Lower leg skin (tissue), 3 donors: ENCODE measurements at regions not wholly inside any gene's neighbourhood (a gene's known extent, or its start where the extent isn't known, plus 50 kb on each side); places are given as distances from the start of the nearest gene placed in this dataset.

Experiments used
- POLR2A ChIP-seq, 2 donors: fragments of 450-650 bp; IDR thresholded peaks; one replicate each; pipeline ENCODE4 v1.6.1; 2016 to 2017; ENCODE audit warnings: antibody characterized with exemption in 2 of 2, mild to moderate bottlenecking in 1 of 2, moderate library complexity in 1 of 2
- TF ChIP-seq, protein P1 (sequence below), 3 donors: fragments of 450-650 bp; IDR thresholded peaks; one replicate each; pipeline ENCODE4 v1.5.1; 2016; ENCODE audit warnings: antibody characterized with exemption in 3 of 3, mild to moderate bottlenecking in 3 of 3, moderate library complexity in 2 of 3

DNA sequence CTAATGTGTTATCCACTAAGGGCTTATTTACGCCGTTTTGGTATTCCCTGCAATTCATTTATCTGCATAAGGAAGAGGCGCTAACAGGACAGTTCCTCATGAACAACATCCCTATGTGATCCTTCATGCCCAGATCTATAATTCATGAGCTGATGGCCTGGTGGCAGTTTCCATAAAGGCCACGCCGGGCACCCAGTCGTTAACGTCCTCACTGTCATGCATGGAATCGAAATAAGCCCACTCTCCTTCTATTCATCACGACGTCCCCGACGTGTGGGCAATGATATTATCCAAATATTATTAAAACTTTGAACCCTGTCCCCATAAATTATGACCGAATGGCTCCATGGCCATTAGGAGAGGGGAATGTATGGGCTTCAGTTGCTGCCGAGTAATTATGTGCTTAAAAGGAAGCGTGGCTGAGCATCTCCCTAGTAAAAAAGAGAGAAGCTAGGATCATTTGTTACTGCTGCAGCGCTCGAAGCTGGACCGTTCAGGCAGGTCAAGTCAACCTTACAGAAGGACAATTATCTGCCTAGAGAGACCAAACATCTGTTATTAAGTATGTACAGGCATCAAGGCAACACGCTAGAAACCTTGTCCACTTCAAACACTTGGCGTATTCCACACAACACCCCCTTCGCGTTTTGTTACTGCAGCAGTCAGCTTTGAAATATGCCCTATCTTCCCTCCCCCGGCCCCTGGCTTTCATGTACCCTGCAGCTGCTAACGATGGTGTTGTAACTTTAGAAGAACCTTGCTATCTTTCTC lies 94.0 kb upstream of the SALL1 start:
- TF ChIP-seq, protein P1, sequence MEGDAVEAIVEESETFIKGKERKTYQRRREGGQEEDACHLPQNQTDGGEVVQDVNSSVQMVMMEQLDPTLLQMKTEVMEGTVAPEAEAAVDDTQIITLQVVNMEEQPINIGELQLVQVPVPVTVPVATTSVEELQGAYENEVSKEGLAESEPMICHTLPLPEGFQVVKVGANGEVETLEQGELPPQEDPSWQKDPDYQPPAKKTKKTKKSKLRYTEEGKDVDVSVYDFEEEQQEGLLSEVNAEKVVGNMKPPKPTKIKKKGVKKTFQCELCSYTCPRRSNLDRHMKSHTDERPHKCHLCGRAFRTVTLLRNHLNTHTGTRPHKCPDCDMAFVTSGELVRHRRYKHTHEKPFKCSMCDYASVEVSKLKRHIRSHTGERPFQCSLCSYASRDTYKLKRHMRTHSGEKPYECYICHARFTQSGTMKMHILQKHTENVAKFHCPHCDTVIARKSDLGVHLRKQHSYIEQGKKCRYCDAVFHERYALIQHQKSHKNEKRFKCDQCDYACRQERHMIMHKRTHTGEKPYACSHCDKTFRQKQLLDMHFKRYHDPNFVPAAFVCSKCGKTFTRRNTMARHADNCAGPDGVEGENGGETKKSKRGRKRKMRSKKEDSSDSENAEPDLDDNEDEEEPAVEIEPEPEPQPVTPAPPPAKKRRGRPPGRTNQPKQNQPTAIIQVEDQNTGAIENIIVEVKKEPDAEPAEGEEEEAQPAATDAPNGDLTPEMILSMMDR (IDR thresholded peaks at IDR 0.05), result no peak
- no peak for TF ChIP-seq POLR2A (IDR thresholded peaks at IDR 0.05)
